Ovary (tissue), 3 donors: ENCODE measurements at regions not wholly inside any gene's neighbourhood (a gene's known extent, or its start where the extent isn't known, plus 50 kb on each side); places are given as distances from the start of the nearest gene placed in this dataset.

Source experiments
- CTCF ChIP-seq, 3 donors: fragments of 450-650 bp in 2 of 3; fragments of 200-600 bp in 1 of 3; IDR thresholded peaks; one replicate each; pipeline versions ENCODE4 v1.5.1 to v1.8.0; 2016 to 2022; ENCODE audit warnings: antibody characterized with exemption in 3 of 3, mild to moderate bottlenecking in 1 of 3
- POLR2A ChIP-seq: fragments of 450-650 bp; IDR thresholded peaks from one replicate; pipeline ENCODE4 v1.6.1; 2017; ENCODE audit warnings: antibody characterized with exemption, mild to moderate bottlenecking, moderate library complexity
- donor health status: DM: no; HTN: no; CAD: no.

GRCh38 chr11:116538677-116539076 is 234.1 kb downstream of the BUD13 start:
- TF ChIP-seq CTCF (IDR thresholded peaks at IDR 0.05) (no peak), POLR2A (no peak)
